ENCODE measurements at regions not wholly inside any gene's neighbourhood (a gene's known extent, or its start where the extent isn't known, plus 50 kb on each side); places are given as distances from the start of the nearest gene placed in this dataset.

DNA sequence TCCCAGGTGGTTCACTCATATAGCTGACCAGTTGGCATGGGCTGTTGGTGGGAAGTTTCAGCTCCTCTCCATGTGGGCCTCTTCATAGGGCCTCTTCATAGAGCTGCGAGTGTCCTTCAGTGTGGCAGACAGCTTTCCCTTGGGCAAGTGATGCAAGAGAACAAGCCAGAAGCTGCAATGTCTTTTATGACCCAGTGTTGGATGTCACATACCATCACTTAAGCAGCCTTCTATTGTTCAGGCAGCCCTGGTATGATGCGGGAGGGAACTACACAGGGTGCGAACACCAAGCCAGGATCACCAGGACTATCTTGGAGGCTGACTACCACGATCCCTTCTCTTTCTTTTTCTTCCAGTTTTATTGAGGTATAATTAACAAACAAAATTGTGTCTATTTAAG lies 126.5 kb upstream of the ITGA6 start:
- Histone ChIP-seq H2AK5ac (ENCODE audit: low read depth, low read length) (no peak overlapping the region), H3K27ac (ENCODE audit: low read depth, low read length) (no peak overlapping the region), H4K20me1 (replicated peaks in 1 of 2; ENCODE audit: control insufficient read depth in 1 of 2, insufficient read depth in 2 of 2, low read length in 2 of 2) (no peaks in the 10 kb centered on the region), H3K79me1 (ENCODE audit: low read depth, low read length) (no peaks in the 10 kb centered on the region), H2BK120ac (replicated peaks; ENCODE audit: low read depth, low read length) (no peak overlapping the region), H3K36me3 (ENCODE audit: control insufficient read depth in 2 of 4, insufficient read depth in 4 of 4, low read length in 3 of 4) (no peaks in the 10 kb centered on the region), H2BK12ac (ENCODE audit: low read depth, low read length) (no peak overlapping the region), H3K4me1 (replicated peaks in 1 of 4; ENCODE audit: control insufficient read depth in 3 of 4, insufficient read depth in 4 of 4, low read length in 3 of 4) (peaks cover 1 to 11% (median 5%) of the 10 kb centered on the region in 4 experiments; a peak in 6 of 7 replicates), H3K4ac (replicated peaks; ENCODE audit: insufficient read length, low read depth, low read length) (no peak overlapping the region), H4K5ac (ENCODE audit: insufficient read length, low read depth, low read length) (no peak overlapping the region), H3K27me3 (replicated peaks in 1 of 4; ENCODE audit: control insufficient read depth in 3 of 4, extremely low read depth in 1 of 4, insufficient read depth in 3 of 4, low read length in 3 of 4) (peaks cover under 1 to 7% (median 4%) of the 10 kb centered on the region in 4 experiments; a peak in 5 of 7 replicates), H3K4me3 (ENCODE audit: extremely low read depth in 1 of 4, insufficient read depth in 2 of 4, low read depth in 3 of 4, low read length in 4 of 4) (no peak overlapping the region), H2BK15ac (ENCODE audit: low read length) (no peak overlapping the region), H3K79me2 (ENCODE audit: control insufficient read depth in 1 of 2, insufficient read depth in 2 of 2, low read length in 2 of 2) (no peaks in the 10 kb centered on the region), H2BK20ac (ENCODE audit: low read length) (no peak overlapping the region), H3K4me2 (ENCODE audit: insufficient read depth in 1 of 2, low read depth in 2 of 2, low read length in 2 of 2) (no peak overlapping the region), H4K8ac (ENCODE audit: extremely low read depth, insufficient read depth, low read length) (no peak overlapping the region), H3K18ac (ENCODE audit: extremely low read depth, low read length) (no peak overlapping the region), H2AFZ (ENCODE audit: low read length) (no peak overlapping the region), H3K9me3 (ENCODE audit: insufficient read depth in 2 of 2, low read depth in 1 of 2, low read length in 1 of 2) (0 out of 4 replicates have a peak, but pooled peaks cover 0 to 2% of the 10 kb centered on the region in 2 experiments), H3K9ac (replicated peaks in 1 of 4; ENCODE audit: extremely low read depth in 1 of 4, low read depth in 3 of 4, low read length in 3 of 4) (no peak overlapping the region), H3K23me2 (ENCODE audit: low read depth, low read length) (no peaks in the 10 kb centered on the region), H4K91ac (replicated peaks; ENCODE audit: insufficient read length, low read length) (no peak overlapping the region), H3K14ac (ENCODE audit: insufficient read length) (no peak overlapping the region), H3K23ac (ENCODE audit: insufficient read length) (no peak overlapping the region), H3K56ac (replicated peaks; ENCODE audit: insufficient read length, low read depth, low read length) (no peak overlapping the region), H2BK5ac (ENCODE audit: low read depth, low read length) (no peak overlapping the region)
- CTCF ChIA-PET (ENCODE audit: partially characterized antibody) = interaction anchor here (0.7 kb wide), 1 partner anchor 161 kb away, joined by 3 read pairs; no protein-coding TSS in a partner anchor
- DNase-seq (ENCODE audit: low read depth in 1 of 2, low spot score in 2 of 2) = no peak
- TF ChIP-seq KDM1A (IDR thresholded peaks at IDR 0.05; ENCODE audit: borderline replicate concordance, low read length) (no peak), RFX5 (IDR thresholded peaks at IDR 0.05; ENCODE audit: borderline replicate concordance, low read depth, low read length) (no peak), FOSL1 (IDR thresholded peaks at IDR 0.05; ENCODE audit: insufficient read depth, low read depth, low read length) (no peak)
- no peak for FAIRE-seq
- WGBS, 2 experiments (ENCODE audit: extremely low coverage in 1 of 2, insufficient coverage in 1 of 2, insufficient read length in 1 of 2, insufficient replicate concordance in 2 of 2, low coverage in 1 of 2, low lambda C conversion rate in 2 of 2, missing lambda C conversion rate in 1 of 2) = 93% methylated on average over 4 of the region's 4 CpGs; no CpG with 5 or more reads in 1 of the 2 experiments
- POLR2A ChIA-PET (ENCODE audit: partially characterized antibody) = no interaction called here
